Progenitor cell of endocrine pancreas (in vitro differentiated cells): ENCODE measurements at regions not wholly inside any gene's neighbourhood (a gene's known extent, or its start where the extent isn't known, plus 50 kb on each side); places are given as distances from the start of the nearest gene placed in this dataset.

Experiments used
- DNase-seq: peaks from one replicate; pipeline ENCODE4 v3.0.0; 2021; ENCODE audit warnings: low spot score; ENCODE audit not compliant: unreplicated experiment
- H3K27ac Mint-ChIP-seq: 2 replicates; pipeline ENCODE4 v1.8.0; 2021; ENCODE audit warnings: mild to moderate bottlenecking, moderate library complexity, mixed read lengths
- H3K27me3 Mint-ChIP-seq: 2 replicates; pipeline ENCODE4 v1.8.0; 2021; ENCODE audit warnings: mixed read lengths
- H3K36me3 Mint-ChIP-seq: 2 replicates; pipeline ENCODE4 v1.8.0; 2022; ENCODE audit warnings: mixed read lengths; ENCODE audit not compliant: insufficient read depth
- H3K4me1 Mint-ChIP-seq: 2 replicates; pipeline ENCODE4 v1.8.0; 2021; ENCODE audit warnings: low read depth, mixed read lengths
- H3K4me3 Mint-ChIP-seq: 2 replicates; pipeline ENCODE4 v1.8.0; 2021; ENCODE audit warnings: low read depth, mild to moderate bottlenecking, moderate library complexity, mixed read lengths
- H3K9me3 Mint-ChIP-seq: 2 replicates; pipeline ENCODE4 v1.8.0; 2021; ENCODE audit warnings: low read depth, mixed read lengths
- TF ChIP-seq, protein P1 (sequence below): fragments of 200-600 bp; sonication (generic); IDR thresholded peaks from one replicate; pipeline ENCODE4 v1.5.0; 2021; ENCODE audit warnings: antibody characterized with exemption, mild to moderate bottlenecking; ENCODE audit not compliant: unreplicated experiment

DNA sequence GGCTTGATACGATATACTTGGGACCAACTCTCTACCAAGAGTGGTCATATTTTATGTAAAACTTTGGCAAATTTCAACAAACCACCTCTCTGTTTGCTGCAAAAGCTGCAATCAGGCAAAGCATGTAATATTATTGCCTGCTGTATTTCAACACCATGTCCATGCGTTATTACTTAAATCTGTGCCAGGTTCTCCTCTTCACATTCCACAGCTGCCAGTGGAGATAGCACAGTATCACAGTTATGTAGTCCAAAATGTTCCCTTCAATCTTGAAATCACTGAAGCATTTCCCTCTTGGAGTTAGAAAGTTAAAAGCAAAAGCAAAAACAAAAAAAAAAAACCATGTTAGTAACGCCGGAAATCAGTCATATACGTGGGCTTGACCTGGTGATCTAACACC lies 396.7 kb upstream of the MAGEC2 start:
- no peaks in the 10 kb centered on the region for H3K27me3 Mint-ChIP-seq
- H3K27ac Mint-ChIP-seq, result no peak overlapping the region

DNA sequence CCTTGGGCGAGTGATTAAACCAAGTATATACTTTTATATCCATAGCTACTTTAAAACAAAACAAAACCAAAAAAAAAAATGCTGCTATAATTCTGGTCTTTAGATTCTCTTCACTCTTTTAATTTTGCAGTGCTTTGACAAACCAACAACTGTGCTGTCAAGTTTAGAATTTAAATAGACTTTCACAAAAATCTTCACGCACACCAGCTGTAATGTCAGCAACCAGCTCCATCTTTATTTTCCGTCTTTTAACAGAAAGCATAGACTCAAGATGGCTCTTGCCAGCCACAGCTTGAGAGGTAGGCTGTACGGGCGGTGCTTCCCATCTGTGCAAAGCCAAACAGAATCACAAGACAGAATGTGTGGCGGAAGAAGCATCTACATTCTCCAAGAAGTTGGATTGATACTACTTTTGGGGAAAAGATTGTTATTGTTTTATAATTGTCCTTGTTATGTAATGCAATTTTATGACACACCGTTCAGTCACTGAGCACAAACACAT lies 388.3 kb upstream of the MAGEC2 start:
- no peaks in the 10 kb centered on the region for H3K36me3 Mint-ChIP-seq
- no peak overlapping the region for H3K27ac Mint-ChIP-seq
- no peaks in the 10 kb centered on the region for H3K4me1 Mint-ChIP-seq
- H3K27me3 Mint-ChIP-seq, result no peaks in the 10 kb centered on the region
- DNase-seq, result no peak
- peaks cover 42% of the 10 kb centered on the region for H3K9me3 Mint-ChIP-seq
- TF ChIP-seq, protein P1, sequence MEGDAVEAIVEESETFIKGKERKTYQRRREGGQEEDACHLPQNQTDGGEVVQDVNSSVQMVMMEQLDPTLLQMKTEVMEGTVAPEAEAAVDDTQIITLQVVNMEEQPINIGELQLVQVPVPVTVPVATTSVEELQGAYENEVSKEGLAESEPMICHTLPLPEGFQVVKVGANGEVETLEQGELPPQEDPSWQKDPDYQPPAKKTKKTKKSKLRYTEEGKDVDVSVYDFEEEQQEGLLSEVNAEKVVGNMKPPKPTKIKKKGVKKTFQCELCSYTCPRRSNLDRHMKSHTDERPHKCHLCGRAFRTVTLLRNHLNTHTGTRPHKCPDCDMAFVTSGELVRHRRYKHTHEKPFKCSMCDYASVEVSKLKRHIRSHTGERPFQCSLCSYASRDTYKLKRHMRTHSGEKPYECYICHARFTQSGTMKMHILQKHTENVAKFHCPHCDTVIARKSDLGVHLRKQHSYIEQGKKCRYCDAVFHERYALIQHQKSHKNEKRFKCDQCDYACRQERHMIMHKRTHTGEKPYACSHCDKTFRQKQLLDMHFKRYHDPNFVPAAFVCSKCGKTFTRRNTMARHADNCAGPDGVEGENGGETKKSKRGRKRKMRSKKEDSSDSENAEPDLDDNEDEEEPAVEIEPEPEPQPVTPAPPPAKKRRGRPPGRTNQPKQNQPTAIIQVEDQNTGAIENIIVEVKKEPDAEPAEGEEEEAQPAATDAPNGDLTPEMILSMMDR, result no peak
- H3K4me3 Mint-ChIP-seq, result no peak overlapping the region

More for the DNA sequence above, 396.7 kb upstream of the MAGEC2 start:
- Mint-ChIP-seq H3K36me3 (peaks cover 3% of the 10 kb centered on the region), H3K9me3 (peaks cover 36% of the 10 kb centered on the region), H3K4me1 (no peaks in the 10 kb centered on the region), H3K4me3 (no peak overlapping the region)
- no peak for DNase-seq
- TF ChIP-seq, protein P1, result no peak

DNA sequence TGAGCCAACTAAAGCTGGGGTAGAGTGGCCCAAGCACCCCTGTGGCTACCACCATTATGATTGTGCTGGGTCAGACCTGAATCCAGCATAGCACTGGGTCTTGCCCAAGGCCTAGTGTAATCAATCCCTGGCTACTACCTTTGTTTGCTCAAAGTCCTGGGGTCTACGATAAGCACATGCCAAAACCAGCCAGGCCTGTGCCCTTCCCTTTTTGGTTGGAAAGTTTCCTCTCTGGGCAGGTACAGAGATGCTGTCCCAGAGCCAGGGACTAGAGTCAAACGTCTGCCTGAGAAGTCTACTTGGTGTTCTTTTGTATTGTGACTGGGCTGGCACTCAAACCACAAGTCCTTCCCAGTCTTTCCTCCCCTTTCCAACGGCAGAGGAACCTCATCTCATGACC lies 371.5 kb upstream of the MAGEC2 start:
- no peak for DNase-seq
- Mint-ChIP-seq H3K4me3 (no peak overlapping the region), H3K27me3 (no peaks in the 10 kb centered on the region), H3K36me3 (peaks cover 4% of the 10 kb centered on the region), H3K4me1 (peaks cover 5% of the 10 kb centered on the region), H3K27ac (no peak overlapping the region), H3K9me3 (peaks cover 57% of the 10 kb centered on the region)
- TF ChIP-seq, protein P1, result no peak

DNA sequence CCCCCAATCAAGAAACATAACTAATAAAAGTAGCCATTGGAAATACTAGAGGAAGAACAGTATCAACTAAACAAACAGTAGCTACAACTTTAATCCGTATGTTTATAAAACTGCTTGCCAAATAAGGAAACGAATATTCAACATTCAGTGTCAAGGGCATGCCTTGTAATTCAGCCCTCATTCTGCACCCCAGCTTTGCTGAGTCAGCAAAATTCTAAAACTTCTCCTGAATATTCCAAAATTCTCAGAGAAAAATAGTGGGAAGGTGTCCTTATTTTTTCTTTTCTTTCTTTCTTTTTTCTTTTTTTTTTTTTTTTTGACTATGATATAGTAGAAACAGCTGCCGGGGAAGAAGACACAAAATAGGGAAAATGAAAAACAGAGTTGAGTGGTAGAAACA lies 344.8 kb upstream of the MAGEC2 start:
- H3K4me3 Mint-ChIP-seq, result no peak overlapping the region
- TF ChIP-seq, protein P1, result no peak
- H3K9me3 Mint-ChIP-seq, result peaks cover 22% of the 10 kb centered on the region
- H3K27ac Mint-ChIP-seq, result no peak overlapping the region
- no peaks in the 10 kb centered on the region for H3K27me3 Mint-ChIP-seq
- no peak for DNase-seq
- H3K4me1 Mint-ChIP-seq, result no peaks in the 10 kb centered on the region
- peaks cover 2% of the 10 kb centered on the region for H3K36me3 Mint-ChIP-seq

DNA sequence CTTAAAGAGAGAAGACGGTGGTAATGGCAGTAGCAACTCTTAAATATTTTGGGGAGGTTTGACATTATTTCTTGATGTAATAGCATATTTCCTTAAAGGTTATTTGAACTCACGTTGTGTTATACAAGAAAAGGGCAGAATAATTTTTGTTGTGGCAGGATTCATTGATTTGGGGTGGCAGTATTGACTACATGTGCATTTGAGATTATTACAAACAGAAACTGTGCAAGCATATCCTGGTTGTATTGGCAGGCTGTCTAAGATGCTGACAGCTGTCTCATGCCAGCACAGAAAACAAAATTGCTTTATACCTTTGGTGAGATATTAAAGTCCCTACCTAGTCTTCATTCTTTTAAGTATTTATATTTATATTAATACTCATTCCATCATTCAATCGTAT lies 300.7 kb upstream of the MAGEC2 start:
- Mint-ChIP-seq H3K4me3 (no peak overlapping the region), H3K36me3 (no peaks in the 10 kb centered on the region), H3K27ac (no peak overlapping the region), H3K27me3 (no peaks in the 10 kb centered on the region), H3K4me1 (no peaks in the 10 kb centered on the region), H3K9me3 (peaks cover 9% of the 10 kb centered on the region)
- TF ChIP-seq, protein P1, result no peak
- DNase-seq, result no peak
